Kasumi-1 (cell line): ENCODE measurements at regions not wholly inside any gene's neighbourhood (a gene's known extent, or its start where the extent isn't known, plus 50 kb on each side); places are given as distances from the start of the nearest gene placed in this dataset.

ENCODE experiments used
- DNase-seq, 2 experiments: peaks; one replicate each; lab custom pipeline; 2025; lab: John Stamatoyannopoulos, UW

DNA sequence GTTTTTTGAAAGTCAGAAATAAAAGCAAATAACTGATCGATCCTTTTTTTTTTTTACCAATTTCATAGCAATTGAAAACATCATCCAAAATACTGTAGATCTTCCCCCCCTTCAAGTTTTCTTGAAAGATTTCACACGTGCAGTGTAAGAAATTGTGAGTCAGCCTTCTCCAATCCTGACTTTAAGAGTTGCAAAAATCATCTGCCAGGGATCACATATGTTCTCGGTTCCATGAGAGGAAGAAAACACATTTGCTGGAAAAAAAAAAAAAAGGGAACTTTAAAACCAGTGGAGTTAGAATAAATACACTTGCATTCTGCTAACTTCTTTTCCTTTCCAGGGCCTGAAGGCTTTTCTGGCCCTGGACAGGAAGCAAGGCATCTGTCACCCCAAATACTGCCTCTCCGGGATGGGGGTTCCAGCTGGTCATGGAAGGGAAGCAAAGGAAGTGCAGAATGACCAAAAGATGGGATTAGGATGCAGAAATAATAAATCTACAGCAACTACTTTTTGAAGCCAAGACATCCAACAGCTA lies 198.4 kb upstream of the KIAA1217 start:
- peak in 1 of 2 experiments; percentile 13 for DNase-seq

DNA sequence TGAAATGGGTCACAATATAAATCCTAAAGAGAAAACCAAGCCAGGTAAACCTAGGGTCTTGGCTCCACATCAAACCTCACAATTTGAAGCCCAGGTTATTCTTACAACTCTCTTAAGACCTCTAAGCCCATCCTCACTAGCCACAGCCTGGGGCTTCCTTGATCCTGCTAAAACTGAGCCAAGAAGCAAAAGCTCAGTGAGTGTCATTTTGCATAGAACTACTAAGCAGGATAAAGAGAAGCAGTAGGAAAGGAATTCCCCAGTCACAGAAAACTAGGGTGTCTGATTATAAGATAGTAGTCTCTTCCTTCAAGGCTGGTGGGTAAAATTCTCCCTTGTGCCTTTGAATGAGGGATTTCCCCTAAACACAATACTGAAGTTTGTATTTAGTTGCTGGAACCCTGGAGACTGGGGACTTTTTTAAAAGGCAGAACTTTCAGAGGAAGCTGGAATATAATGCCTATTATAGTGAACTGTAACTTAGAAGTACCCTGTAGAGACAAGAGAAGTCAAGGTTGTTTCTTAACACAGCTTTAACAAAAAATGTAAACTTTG lies 196.6 kb upstream of the KIAA1217 start:
- DNase-seq: no peak

DNA sequence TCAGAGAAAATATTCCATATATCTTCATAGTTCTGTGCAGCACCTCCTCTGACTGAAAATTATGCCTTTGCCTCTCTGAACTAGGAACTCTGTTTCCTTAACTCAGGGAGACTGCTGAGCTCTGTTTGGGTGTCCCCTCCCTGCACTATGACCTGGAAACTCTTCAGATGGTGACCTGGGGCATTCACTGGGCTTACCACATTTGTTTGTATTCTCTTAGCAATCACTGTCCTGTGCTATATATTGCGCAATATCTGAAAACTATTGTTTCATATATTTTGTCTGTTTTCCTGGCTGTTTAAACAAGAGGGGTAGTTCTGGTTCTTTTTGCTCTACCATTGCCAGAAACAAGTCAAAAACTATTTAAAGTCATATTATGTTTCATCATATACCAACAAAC lies 181.8 kb upstream of the KIAA1217 start:
- no peak for DNase-seq

DNA sequence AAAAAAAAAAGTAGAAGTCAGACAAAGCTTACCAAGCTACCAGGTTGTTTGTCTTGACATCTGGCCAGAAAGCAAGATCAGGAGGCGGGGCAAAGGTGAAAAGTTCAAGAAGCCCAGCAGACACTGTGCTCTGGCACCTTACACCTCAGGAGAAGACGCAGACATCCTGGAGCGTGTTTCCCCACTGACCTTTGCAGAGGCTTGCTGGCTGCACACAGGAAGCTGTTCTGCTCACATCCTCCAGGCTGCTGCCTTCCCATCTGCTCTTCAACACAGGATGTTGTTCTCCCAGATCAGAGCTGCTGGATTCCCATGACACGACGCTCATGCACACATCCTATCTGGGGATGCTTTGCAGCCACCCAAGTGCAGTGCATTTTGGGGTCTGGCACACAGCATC lies 174.4 kb upstream of the KIAA1217 start:
- no peak for DNase-seq

- no peak for DNase-seq
Observed at GRCh38 chr10:24035761-24036160, 173.2 kb upstream of the KIAA1217 start.

DNA sequence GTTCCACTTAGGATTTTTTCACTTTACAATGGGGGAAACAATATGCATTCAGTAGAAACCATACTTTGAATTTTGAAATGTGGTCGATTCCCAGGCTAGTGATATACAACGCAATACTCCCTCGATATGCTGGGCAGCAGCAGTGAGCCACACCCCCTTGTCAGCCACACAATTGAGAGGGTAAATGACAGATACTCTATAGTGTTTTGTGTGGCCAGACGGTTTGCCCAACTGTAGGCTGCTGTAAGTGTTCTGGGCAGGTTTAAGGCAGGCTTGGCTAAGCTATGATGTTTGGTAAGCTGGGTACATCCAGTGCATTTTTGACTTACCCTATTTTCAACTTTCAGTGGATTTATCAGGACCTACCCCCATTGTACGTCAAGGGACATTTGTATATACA lies 169.6 kb upstream of the KIAA1217 start:
- no peak for DNase-seq

DNA sequence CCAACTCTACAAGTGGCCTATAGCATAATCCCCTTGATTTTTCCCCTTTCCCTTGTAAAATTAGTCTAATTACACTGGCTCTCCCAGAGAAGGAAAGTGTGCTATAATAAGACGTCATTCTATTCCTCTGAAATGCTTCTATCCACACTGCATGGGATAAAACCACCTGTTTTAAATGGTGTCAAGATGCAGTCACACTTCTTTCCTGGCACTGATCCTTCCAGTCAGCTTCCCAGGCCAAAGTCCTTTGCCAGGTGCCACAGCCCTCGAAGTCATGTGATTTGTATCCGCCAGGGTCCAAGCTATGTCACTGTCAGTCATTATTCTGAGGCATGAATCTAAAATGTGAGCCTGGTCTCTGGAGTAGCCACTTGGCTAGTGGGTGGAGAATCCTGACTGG lies 169.0 kb upstream of the KIAA1217 start:
- DNase-seq: no peak

DNA sequence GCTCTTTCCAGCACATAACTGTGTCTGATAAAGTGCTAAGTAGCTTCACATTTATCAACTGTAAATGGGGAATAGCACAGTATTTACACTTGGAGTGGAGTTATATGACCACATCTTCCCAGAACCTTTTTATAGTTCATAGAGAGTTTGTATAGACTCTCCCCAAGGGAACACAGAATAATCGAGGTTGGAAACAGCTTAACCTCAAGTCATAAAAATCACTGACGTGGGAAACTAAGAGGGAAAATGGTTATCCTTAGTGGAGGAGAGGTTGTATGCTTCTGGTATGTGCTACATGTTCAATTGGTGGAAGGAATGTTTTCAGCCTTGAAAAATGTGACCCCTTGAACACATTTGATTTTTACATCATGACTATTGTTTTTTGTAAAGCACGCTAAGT lies 167.9 kb upstream of the KIAA1217 start:
- DNase-seq: no peak

DNA sequence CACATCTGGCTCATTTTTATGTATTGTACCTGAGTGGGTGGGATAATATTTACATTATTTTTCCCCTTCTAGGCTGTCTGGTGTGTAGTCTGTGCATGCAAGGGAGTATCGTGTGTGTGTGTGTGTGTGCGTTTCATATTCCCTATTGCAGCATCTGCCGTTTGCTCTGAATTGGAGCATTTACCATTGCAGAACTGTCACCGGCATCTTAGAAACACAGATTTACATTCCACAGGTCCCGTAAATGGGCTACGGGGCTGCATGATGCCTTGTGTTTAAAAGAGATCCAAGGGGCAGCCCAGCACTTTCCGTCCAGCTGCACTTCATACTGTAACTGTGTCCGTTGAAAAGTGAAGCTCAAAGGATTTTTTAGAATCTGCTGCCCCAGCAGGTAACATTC lies 167.1 kb upstream of the KIAA1217 start:
- no peak for DNase-seq

DNA sequence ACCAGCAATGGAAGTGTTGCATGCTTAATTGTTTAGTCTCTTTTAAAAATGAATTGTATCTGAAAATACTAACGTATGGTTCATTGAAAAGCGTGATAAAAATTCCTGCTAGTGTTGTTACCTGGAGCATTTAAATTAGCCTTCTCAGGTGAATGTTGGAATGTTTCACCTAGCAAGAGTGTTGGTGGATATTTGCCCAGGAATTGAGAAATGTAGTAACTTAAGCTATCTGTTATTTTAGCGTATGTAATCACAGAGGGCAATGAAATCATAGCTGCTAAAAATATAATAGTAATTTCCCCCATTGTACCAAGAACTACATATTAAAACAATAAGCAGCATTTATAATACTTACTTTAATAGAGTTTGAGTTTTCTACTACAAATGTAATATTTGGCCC lies 166.1 kb upstream of the KIAA1217 start:
- DNase-seq: no peak

DNA sequence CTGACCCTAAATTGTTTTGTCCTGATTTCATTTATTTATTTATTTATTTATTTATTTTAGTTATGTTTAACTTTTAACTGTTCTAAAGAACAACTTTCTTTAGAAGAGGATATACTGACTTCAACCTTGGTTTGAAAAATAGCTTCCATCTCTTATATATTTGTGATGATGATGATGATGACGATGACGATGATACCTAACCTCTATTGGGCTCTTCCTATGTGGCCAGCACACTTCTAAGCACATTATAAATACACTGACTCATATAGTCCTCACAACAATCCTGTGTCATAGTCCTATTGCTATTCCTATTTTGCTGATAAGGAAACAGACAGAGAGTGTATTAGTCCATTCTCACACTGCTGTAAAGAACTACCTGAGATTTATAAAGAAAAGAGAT lies 162.9 kb upstream of the KIAA1217 start:
- DNase-seq: no peak

GRCh38 chr10:24047176-24047575 lies 161.8 kb upstream of the KIAA1217 start:
- DNase-seq: no peak

- DNase-seq: no peak
Observed at GRCh38 chr10:24054421-24054820, 154.5 kb upstream of the KIAA1217 start.

- DNase-seq: no peak
Observed at GRCh38 chr10:24080207-24080606, 128.7 kb upstream of the KIAA1217 start.

DNA sequence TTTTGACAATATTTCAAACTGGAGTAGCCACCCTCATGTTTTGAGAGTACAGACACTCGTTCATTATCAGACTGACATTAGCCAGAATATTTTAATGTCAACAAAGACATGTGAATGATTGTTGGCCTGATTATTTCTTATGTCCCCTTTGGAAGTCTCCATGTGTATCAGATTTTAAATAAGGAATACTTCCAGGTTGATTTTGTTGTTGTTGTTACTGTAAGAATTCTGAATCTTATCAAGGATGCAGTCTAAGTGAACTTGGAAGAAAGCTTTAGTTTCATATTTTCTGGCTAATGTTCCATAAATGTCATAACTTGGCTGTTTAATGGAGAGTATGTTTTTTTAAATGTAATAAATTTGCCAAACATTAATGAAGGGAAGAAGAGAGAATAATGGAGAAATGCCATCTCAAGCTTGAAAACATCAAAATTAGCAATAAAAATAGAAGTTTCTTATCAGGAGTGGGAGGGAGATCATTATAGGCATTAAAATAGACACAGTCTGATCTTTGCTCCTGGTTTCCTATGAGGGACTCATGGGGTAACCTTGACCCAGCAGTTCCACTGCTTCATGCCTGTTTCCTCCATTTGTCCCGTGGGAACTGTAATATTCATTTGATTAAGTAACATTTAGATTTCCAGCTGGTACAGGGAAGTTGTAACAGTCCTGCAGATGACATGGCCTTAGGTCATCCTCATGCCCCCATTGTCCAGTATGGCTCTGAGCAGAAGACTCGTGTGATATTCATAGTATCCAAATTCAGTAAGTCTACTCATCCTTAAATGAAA lies 122.4 kb upstream of the KIAA1217 start:
- no peak for DNase-seq

DNA sequence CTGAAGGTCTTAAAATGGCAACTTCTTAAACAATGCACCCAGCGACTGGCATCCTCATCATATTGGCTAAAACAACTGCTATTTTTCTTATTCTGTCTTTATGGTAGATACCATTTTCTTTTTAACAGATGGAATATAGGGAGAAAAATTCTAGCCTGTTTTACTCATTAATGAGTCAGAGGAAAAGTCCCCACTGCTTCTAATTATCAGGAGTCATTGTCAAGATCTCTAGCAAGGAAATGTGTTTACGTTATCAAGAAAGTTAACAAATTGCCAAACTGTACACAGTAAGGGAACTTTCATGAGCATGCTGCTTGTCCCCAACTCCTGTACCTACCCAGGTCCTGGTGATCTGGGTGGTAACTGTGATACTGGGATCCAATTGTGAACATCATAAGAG lies 117.7 kb upstream of the KIAA1217 start:
- DNase-seq: no peak

- DNase-seq: no peak
Observed at GRCh38 chr10:24096281-24096680, 112.7 kb upstream of the KIAA1217 start.

GRCh38 chr10:24097751-24098207 lies 111.2 kb upstream of the KIAA1217 start:
- DNase-seq: no peak

DNA sequence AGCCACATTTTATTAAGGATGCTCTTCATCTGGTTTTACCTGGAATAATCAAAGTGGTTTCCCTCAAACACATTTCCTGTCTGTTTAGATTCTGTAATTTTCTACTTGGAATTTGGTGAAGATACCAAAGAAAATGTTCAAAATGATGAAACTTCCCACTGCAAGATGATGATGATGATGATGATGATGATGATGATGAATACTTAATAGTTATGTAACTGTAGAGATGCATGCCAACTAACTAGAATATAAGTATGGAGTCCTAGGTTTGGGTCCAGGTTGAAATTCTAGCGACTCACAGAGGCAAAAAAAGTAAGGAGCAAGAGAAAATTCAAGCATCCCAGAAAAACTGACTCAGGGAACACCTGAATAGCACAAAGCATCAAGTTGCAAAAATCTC lies 104.0 kb upstream of the KIAA1217 start:
- no peak for DNase-seq

DNA sequence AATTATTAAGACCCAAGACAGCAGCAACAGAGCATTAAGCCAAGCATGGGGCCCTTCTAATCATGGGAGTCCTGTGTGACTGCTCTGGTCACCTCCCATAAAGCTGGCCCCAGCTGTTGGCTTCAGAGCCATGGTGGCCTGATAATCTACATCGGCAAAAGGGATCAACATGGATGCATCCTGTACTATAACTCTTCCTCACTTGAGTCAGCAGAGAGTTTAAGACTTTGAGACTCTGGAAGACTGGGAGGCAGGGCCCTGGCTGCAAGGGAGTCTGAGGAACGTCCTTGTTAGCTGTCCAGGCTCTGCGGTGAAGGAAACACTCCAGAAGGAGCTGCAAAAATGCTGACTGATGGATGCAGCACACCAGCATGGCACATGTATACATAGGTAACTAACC lies 95.0 kb upstream of the KIAA1217 start:
- no peak for DNase-seq

GRCh38 chr10:24114556-24114955 lies 94.4 kb upstream of the KIAA1217 start:
- DNase-seq: no peak

- DNase-seq: no peak
Observed at GRCh38 chr10:24115403-24115802, 93.5 kb upstream of the KIAA1217 start.

- no peak for DNase-seq
Observed at GRCh38 chr10:24118246-24118645, 90.7 kb upstream of the KIAA1217 start.

DNA sequence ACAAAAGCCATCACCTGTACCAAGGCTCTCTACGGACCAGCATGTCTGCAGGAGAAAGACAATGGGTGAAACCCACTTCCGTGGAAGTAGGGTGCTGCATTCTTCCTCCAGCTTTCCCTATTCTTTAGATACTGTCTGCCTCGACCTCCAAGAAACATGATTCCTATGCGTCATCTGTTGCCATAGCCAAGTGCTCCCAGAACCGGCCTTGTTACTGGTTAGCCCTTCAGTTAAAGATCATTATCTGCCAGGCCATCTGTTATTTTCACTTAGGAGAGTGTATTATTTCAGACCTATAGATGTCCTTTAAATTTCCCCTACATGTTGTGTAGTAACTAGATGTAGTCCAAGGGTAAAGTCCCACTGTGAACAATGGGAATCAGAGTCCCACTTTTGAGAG lies 89.0 kb upstream of the KIAA1217 start:
- DNase-seq: no peak
